Right ventricle myocardium superior (tissue), 1 donor: ENCODE measurements at regions not wholly inside any gene's neighbourhood (a gene's known extent, or its start where the extent isn't known, plus 50 kb on each side); places are given as distances from the start of the nearest gene placed in this dataset.

ENCODE experiments used
- ATAC-seq: fragments of 200-7000 bp; cut with Tn5 transposase; one replicate; pipeline ENCODE4 v1.9.1; 2020; ENCODE audit warnings: mild to moderate bottlenecking; ENCODE audit not compliant: poor library complexity
- DNase-seq: peaks from one replicate; pipeline ENCODE4 v3.0.0-alpha.2; 2020
- intact Hi-C: fragments of 100-400 bp; cut with DNase I; formaldehyde crosslinking; loops from one replicate; pipeline ENCODE4 v1.11.2; 2022
- donor health status: DM: no; HTN: yes; CAD: no; lungs with severe emphysema.

DNA sequence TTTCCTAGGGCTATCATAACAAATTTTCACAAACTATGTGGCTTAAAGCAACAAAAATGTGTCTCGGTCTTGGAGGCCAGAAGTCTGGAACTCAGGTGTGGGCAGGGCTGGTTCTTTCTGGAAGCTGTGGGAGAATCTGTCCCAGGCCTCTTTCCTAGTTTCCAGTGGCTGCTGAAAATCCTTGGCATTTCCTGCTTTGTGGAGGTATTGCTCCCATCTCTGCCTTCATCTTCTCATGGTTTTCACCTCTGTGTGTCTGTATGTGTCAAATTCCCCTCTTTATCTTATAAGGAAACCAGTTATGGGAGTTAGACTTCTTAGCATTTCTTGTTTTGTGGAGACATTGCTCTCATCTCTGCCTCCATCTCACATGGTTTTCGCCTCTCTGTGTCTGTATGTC, 130.4 kb upstream of the PLET1 start:
- DNase-seq: no peak
- intact Hi-C loops: no loop called here
- ATAC-seq: no peak

DNA sequence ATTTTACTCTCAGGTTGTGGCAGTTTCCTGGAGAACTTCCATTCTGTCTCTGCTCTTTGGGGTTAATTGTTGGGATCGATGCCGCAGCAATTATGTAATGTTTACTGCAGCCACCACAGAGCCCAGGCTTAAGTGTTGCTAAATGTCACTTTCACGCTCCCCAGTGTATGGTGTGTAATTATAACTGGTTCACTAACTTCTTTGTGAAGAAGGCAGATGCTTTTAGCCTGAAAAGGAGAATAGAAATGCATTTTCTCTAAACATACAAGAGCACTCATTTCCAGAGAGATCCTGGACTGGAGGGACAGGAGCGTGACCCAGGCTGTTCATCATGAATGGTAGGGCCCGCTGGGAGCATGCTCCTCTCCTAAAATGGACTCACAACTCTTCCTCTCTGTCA, 132.2 kb upstream of the PLET1 start:
- intact Hi-C loops: no loop called here
- ATAC-seq (no peak), DNase-seq (no peak)

DNA sequence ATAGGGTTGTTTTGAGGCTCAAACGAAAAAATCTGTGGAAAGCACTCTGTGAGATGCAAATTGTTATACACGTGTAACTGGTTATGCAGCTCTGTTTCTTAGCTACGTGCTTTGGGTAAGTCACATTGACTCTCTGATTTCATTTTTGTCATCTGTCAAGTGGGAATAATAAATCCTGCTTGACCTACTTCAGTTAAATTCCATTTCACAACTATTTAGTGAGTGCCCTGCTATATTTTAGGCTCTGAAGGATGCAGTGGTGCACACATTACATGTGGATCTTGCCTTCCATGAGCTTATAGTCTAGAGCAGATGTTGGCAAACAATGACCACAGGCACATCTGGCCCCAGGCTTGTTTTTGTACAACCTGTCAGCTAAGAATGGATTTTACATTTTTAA, 133.6 kb upstream of the PLET1 start:
- ATAC-seq (no peak), DNase-seq (no peak)
- intact Hi-C loops: no loop called here

DNA sequence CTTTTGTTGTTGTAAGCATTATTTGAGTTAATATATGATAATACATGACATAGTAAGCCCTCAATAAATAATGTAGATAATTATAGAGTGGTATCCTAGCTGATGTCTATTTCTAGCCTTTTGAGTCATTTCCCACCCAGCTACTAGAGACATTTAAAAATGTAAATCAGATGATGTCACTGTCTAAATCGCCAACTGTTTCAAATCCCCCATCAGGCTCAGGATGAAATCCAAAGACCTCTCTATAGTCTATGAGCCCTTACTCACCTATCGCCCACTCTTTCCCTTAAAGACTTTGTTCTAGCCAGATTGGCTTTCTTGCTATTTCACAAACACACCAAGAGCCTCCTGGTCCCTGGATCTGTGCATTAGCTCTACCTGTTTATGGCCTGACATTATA, 135.4 kb upstream of the PLET1 start:
- DNase-seq (no peak), ATAC-seq (no peak)
- intact Hi-C loops: no loop called here

DNA sequence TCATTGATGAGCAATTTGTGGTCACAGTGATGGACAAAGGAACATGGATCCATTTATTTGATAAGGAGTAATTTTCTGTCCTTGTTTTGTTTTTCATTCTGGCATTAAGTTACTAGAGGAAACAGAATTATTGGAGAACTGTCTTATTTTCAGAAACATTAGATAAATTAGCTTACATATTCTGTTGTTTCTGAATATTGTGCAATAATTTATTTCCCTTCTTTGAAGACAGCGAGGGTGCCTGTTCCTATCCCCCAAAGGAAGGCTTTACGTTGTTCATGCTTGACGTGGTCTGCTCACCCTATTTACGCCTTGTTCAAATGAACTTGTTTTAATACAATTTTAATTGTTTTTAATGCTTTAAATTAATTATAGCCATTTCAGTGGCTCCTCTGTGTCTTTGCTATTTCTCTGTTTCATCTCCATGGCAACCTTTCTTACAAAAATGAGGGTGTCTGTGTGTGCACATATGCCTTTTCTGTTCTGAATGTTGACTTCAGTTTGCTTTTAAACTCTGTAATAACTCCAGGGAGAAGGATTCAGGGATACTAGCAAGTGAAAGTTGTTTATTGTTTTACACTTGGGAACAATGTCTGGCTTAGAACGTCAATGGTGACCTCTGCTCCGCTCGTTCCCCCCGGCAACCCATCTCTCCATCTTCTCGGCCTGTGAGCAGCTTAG, 138.3 kb upstream of the PLET1 start:
- intact Hi-C loops: no loop called here
- DNase-seq (no peak), ATAC-seq (no peak)

DNA sequence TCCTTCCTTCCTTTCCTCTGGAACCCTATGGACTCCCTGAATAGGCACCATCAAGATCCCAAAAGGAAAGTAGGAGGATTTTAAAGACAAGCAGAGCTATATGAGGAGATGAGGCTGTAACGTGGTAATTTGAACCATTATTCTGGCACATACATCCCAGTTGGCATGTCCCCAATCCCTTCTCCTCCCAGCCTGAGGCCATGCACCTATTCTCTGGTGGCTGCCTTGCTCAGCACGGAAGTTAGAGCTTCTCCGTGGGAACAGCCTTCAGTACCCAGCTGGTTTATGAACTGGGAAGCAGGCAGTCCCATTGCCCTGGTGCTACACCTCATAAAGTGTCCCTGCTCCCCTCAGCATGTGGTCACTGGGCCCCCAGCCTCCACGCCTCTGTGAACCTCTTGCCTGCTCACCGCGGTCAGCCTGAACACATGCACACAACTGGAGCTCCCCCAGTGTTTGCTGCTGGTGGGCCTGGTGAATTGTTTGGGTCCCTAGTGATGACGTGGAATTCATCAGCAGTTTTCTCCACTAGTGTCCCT, 139.9 kb upstream of the PLET1 start:
- intact Hi-C loops: no loop called here
- no peak for ATAC-seq
- DNase-seq: no peak

DNA sequence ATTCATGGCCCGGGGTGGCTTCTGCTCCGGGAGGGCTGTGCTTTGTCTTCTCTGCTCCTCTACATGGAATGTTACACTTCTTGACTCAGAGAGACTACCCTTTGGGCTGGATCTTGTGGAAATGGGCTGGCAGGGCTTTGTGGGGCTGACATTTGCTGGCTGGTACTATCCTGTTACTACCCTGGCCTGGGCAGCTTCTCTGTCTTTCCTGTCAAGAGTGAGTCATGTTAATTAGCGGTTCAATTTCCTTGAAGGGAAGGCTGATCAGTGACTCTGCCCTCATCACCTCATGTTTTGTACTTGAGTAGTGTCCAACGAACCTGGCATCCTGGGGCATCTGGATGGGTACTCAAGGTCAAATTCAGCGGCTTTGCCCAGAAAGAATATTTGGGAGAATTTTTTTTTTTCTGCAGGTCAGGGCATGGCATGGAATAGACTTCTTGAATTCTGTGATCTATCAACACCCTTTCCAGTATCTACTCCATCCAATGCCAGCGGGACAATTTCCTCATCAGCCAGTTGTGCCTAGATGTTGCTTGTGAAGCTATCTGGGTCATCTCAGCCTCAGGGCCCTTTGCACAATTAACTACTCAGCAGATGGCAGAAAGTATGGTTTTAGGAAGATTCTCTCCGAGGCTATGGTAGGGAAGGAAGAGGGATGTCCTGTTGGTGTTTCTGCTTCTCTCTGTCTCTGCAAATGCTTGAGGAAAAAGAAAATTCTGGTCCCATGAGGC, 140.5 kb upstream of the PLET1 start:
- DNase-seq: no peak
- no peak for ATAC-seq
- intact Hi-C loops: no loop called here

DNA sequence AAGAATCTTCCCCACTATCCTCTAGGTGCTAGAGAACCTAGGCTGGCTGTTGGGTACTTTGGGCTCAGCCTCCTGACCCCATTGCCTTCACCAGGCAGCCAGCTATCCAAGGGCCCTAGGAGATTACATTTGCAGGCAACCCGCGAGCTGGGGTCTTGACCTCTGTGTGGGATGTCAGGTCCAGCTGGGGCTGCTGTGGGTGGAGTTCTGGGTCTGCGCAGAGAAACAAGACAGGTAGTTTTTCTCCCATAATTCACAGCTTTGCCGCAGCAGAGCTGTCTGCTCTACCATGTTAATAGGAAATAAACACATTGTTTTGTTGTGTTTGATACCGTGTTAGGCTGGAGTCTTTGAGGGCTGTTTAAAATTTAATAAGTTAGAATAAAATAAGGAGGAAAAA, 142.8 kb upstream of the PLET1 start:
- ATAC-seq: no peak
- intact Hi-C loops: no loop called here

DNA sequence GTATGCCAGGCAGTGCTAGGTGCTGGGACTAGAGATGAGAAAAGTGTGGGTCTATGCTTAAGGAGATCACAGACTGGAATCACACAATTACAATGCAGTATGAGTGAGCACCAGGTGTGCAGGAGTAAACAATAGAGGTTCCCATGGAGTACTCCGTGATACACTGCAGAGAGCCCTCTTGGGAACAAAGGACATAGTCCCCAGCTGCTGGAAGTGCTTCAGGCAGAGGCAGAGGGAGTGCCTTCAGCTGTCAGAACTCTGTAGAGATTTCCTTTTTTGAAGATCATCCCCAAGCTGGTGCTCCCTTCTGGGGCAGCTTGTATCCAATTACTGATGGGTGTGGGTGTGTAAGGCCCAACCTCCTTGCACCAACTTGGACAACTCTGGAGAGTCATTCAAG, 143.5 kb upstream of the PLET1 start:
- intact Hi-C loops: no loop called here
- no peak for DNase-seq
- no peak for ATAC-seq

More for the DNA sequence above, 142.8 kb upstream of the PLET1 start:
- DNase-seq: no peak

DNA sequence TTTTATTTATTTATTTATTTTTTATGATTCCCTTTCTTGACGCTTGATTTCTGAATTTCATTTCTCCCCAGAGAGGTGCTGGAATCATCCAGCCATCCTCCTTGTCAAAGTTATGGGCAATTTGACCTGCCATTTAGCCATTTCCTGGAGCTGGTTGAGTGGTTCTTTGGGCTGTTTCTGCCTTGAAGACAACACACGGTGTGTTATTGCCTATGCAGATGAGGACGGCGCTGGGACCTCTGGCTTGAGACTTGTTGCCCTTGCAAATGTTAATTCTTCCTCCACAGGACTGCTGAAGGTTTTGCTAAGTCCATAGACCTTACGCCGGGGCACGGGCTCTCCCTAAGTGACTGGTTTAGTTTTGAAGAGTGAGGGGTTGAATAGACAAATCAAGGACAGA, 147.9 kb upstream of the PLET1 start:
- DNase-seq (no peak), ATAC-seq (no peak)
- intact Hi-C loops: no loop called here

DNA sequence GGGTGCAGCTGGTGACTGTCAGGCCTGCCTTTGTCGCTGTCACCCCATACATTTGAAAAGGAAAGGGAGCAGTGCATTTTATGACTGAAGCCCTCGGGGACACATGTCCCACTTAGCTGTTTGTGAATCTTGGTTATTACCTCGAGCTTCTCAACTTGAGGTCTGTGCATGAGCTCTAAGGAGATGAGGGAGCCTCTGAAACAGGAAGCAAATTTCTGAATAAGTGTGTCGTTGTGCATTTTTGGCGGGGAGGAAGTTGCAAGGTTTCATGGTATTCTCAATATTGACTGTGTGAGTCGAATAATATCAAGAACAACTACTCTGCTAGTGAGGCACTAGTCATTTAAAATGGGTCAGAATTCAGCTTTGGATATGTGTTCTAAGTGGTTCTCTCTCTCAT, 149.7 kb upstream of the PLET1 start:
- intact Hi-C loops: no loop called here
- DNase-seq: no peak
- ATAC-seq: no peak

DNA sequence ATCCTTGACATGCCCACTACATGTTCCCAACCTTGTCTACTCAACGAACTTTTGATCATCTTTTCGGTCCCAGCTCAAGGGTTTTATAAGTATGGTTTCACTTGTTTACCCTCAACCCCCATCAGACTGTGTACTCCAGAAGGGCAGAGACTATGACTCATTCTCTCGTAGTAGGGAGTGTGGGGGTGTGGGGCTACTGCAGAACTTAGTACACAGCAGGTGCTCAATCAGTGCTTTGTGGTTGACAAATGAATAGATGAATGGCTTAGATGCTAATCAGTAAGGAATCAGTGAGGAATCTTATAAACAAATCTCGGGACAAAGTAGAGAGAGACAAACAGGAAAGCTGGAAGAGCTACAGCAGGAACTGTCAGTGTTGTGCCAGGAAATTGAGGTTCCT, 151.7 kb upstream of the PLET1 start:
- ATAC-seq (no peak), DNase-seq (no peak)
- intact Hi-C loops: no loop called here

DNA sequence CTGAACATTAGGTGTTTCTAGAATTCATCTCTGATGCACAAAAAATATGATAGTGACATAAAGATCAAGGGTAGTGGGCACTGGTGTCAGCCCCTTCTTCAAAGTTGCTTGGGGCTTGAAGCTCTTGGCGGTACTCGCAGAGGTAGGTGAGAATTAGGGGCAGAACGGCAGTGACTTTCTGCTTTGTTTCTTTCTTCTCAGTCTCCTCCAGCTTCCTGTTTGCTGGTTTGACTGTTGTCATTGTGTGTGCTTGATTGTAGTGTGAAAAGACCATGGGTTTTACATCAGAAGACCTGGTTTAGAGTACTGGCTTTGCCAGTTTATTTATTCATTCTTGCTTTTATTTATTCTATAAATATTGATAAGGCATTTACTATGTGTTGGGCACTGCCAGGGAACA, 156.7 kb upstream of the PLET1 start:
- no peak for DNase-seq
- intact Hi-C loops: no loop called here
- no peak for ATAC-seq

DNA sequence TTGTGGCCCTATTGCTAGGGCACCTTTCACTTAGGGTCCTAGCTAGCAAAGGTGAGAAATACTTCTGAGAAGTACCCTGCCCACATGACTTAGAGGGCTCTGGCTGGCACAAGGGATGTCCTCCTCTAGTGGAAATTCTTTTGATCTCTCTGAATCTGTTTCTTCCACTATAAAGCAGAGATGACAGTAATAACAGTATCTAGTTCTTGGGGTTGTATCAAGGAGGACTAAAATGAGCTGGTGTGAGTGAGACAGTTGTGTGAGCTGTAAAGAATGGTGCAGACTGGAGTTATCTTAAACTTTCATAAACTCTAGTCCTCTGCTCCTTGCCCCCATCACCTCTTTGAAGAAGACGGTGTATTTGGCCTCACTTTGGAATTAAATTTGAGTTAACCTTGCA, 157.8 kb upstream of the PLET1 start:
- intact Hi-C loops: no loop called here
- no peak for ATAC-seq
- no peak for DNase-seq

DNA sequence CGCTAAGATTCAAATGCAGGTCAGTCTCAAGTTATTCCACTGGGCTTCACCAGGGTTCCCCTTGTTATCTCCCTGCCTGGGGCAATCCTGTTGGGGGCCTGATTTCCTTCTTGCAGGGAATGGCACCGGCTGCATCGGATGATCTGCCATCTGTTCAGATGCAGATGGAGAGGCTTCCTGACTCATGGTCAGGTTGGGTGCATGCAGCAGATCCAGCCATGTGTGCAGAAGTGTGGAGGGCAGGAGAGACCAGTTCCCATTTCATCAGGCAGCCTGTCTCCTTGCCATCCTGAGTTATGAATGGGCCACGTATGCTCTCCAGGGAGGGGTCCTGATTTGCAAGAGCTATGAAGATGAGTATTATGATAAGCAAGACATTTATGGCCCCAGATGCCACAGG, 161.2 kb upstream of the PLET1 start:
- intact Hi-C loops: no loop called here
- ATAC-seq (no peak), DNase-seq (no peak)

DNA sequence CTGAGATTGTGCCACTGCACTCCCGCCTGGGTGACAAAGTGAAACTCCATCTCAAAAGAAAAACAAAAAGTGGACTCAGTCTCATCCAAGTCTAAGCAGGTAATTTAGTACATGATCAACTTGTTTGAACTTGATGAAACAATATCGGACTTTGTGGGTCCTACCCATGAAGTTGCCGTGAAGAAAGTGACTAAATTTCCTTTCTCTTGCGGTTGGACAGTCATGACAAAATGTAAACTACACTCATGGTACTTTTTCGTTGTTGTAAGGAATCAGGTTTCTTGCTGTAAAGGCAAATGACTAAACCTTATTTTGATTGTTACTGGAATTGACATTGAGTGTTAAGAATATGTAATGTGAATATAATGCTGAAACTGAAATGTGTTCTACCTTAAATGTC, 164.5 kb upstream of the PLET1 start:
- intact Hi-C loops: no loop called here
- no peak for DNase-seq
- ATAC-seq: no peak

DNA sequence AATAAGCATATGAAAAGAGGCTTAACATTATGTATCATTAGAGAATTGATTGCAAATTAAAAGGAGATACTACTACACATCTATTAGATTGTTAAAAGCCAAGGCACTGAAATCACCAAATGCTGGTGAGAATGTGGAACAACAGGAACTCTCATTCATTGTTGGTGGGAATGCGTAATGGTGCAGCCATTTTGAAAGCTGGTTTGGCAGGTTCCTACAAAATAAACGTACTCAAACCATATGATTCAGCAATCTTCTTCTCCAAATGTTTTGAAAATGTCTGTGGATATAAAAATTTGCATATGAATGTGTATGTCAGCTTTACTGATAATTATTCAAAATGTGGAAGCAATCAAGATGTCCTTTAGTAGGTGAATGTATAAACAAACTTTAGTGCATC, 176.4 kb upstream of the PLET1 start:
- DNase-seq (no peak), ATAC-seq (no peak)
- intact Hi-C loops: no loop called here

DNA sequence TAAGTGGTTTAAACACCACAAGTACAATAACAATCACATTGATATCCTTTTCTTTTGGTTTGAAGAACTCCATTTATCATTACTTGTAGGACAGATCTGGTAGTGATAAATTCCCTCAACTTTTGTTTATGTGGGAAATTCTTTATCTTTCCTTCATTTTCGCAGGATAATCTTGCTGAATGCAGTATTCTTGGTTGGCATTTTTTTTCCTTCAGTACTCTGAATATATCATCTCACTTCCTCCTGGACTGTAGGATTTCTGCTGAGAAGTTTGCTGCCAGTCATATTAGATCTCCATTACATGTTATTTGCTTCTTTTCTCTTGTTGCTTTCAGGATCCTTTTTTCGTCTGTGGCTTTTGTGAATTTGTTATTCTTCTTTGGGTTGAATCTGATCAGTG, 179.0 kb upstream of the PLET1 start:
- intact Hi-C loops: no loop called here

DNA sequence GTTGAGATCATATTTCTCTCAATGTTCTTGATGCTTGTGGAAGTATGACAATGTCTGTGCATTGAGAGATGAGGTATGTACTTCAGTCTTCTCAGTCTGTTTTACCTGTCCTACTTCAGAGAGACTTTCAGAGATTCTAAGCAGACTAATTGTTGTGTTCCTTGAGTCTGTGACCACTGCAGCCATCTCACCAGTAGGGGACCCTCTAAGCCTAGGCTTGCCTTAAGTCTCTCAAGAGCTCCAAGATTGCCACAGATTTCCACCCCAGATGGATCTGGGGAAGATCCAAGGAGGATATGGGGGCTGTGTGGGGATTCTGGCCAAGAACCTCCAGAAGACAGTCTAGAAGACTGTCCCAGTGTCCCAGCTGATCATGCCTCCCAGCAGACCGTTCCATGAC, 179.9 kb upstream of the PLET1 start:
- intact Hi-C loops: no loop called here
- DNase-seq: no peak
- no peak for ATAC-seq

More for the DNA sequence above, 179.0 kb upstream of the PLET1 start:
- ATAC-seq (no peak), DNase-seq (no peak)

DNA sequence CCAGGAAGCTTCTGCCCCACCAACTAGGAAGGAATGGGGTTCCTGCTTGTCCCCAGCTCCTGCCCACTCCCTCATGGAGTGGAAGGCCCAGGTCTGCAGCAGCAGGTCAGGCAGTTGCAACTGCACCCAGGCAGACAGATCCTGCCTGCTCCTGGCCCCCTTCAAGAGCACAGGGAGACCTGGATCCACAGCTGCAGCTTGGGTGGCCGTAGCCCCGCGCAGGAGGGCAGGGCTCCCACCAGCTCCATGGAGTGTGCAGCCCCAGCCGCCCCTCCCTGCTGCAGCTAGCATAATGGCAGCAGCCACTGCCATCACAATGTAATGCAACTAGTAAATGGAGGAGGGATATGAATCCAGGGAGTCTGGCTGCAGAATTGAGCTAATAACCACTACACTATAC, 187.5 kb upstream of the PLET1 start:
- DNase-seq (no peak), ATAC-seq (no peak)
- intact Hi-C loops: no loop called here

DNA sequence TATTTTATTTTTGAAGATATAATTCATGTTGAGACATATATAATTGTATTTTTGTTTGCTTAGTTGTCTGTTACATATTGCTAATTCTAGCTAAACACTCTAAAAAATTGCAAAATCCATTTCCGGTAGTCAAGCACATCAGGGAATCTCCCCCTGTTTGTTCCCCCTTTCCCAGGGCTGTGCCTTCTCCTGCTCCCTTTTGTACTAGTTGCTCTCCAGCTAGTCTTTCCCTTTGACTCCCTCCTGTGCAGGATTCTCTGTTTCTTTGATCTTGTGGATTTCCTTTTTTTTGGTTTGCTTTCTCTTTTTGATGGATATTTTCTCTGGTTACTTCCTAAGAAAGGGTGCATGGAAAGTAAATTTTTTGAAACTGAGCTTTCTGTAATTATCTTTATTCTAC, 188.1 kb upstream of the PLET1 start:
- intact Hi-C loops: no loop called here
- ATAC-seq: no peak

More for the DNA sequence above, 188.1 kb upstream of the PLET1 start:
- DNase-seq: no peak
